ENCODE measurements at regions not wholly inside any gene's neighbourhood (a gene's known extent, or its start where the extent isn't known, plus 50 kb on each side); places are given as distances from the start of the nearest gene placed in this dataset.
A peak's percentile ranks its signal among the peaks of the same experiment; 100 is the strongest.

DNA sequence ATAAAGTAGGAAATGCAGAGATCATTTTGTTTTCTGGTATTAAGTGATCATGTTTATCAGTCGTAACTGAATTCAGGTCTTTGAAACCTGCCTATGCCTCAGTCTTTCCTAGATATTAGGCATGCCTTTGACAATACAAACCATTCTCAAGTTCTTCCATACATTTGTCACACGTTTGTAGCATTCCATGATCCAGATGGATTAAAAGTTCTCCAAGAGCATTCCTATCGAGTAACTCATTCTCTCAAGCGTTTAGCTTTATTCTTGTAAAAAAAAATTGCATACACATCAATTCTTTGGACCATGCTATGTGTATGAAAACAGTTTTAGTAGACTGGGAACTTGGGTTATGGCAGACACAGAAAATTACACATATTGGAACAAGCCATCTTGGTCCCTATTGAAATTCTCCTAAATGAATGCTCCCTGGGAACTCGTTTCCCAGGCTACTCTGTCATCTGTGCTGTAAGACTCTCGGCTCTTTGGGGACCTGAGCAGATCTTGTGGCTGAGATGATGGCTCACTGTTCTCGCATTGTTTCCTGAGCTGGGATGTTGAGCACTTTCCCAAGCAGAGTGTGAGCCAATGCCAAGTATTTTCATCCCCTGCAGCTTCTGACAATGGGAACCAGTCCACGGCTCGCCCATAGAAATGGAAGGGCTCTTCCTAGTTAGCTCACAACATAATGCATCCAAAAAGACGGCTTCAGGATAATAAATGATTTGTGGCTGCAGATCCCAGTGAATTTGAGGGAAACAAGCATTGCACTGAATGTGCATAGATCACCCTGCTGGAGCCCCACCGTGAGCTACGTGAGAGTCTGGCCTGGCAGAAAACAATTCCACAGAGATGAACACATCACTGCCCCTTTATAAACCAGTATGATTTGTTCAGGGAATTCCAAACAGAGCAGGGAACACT, 230.2 kb downstream of the IRX1 start:
- no peak for DNase-seq

GRCh38 chr5:3827624-3828023, 232.0 kb downstream of the IRX1 start:
- DNase-seq, result no peak

DNA sequence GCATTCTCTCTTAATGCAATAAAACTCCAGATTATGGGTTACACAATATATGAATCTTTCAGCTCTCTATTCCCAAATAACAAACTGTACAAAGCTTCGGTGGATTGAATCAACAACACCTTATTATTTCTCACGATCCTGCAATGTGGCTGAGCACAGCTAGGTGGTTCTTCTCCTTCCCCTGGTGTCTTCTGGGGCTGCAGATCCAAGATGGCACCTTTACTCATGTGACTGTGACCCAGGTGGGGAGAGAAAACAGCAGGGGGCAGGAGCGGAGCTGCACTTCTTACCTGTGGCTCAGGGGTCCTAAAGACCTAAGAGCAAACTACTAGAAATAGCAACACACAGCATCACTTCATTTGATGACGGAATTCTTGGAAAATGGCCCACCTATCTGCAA, 233.1 kb downstream of the IRX1 start:
- no peak for DNase-seq

GRCh38 chr5:3833566-3833965, 237.9 kb downstream of the IRX1 start:
- no peak for DNase-seq

- DNase-seq, result no peak
Observed at GRCh38 chr5:3835811-3836210, 240.2 kb downstream of the IRX1 start.

DNA sequence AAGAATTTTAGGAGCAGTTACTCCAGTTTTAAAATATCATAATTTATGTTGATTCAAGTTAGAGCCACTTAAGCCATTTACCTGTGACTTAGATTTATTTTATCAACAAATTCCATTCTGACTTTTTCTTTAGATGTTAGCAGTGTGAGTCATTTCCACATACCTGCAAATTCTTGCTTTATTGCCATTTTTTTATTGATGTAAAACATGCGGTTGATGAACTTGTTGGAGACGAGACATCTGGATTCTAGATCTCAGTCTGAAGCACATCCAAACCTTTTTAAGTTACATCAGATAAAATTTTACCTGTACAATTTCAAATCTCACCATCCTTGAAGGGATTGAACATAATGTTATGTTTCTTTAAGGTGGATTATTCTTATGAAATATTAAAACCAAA, 240.9 kb downstream of the IRX1 start:
- DNase-seq, result no peak

DNA sequence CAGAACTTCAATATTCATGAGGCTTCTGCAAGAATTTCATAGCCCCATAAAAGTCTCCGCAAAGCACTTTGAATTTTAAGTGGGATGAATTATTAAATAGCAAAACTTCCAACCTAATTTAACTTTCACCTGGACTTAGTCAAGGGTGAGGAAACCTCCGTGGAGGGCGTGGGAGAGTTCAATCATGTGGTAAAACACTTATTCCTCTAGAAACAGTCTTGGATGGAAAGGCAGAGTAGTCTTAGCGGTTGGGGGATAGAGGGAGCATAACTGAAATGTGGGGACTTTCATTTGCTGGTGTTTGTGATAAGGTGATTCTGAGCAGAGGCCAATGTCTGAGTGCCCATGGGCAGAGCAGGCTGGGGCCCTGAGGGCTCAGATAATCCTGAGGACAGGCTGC, 241.9 kb downstream of the IRX1 start:
- no peak for DNase-seq

DNA sequence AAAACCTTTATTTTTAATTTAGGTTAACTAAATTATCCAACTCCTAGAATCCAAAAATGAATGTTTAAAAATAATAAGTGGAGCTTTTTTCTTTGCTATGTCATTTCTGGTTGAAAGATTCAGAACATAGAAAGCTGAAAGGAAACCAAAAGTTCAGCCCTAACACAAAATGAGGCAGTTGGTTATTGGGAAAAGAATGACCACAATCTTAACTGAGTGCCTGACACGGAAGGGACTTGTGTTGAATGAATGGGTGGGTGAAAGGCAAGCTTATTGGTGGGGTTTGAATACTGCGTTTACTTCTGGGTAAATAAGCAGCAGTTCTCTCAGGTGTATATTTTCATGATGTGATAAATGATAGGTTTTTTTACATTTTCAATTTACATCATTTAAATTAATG, 243.5 kb downstream of the IRX1 start:
- DNase-seq, result no peak

- no peak for DNase-seq
Observed at GRCh38 chr5:3842591-3842990, 247.0 kb downstream of the IRX1 start.

- no peak for DNase-seq
Observed at GRCh38 chr5:3843706-3844105, 248.1 kb downstream of the IRX1 start.

GRCh38 chr5:3844266-3844665, 248.6 kb downstream of the IRX1 start:
- DNase-seq, result no peak

- no peak for DNase-seq
Observed at GRCh38 chr5:3845230-3845629, 249.6 kb downstream of the IRX1 start.

- no peak for DNase-seq
Observed at GRCh38 chr5:3852161-3852916, 256.7 kb downstream of the IRX1 start.

- DNase-seq, result no peak
Observed at GRCh38 chr5:3853362-3853761, 257.7 kb downstream of the IRX1 start.

GRCh38 chr5:3854188-3854821, 258.7 kb downstream of the IRX1 start:
- no peak for DNase-seq

DNA sequence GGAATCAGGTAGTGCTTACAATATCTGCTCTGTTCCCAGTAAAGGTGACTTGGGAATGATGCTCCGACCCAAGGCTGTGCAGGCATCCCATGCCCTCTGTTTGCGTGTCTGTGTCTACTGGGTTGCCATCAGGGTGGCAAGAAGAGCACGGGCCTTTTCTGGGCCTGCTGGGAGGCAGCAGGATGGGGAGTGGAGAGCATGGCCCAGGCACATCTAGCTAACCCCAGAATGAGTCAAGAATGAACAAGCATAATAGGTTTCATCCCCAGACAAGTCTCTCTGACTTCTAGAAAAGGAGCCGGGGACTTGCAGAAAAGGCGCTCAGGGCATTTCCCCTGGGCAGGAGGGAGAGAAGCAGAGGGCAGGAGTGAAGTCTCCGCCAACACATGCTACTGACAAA, 260.4 kb downstream of the IRX1 start:
- DNase-seq, result no peak

- DNase-seq, result no peak
Observed at GRCh38 chr5:3858524-3858923, 262.9 kb downstream of the IRX1 start.

DNA sequence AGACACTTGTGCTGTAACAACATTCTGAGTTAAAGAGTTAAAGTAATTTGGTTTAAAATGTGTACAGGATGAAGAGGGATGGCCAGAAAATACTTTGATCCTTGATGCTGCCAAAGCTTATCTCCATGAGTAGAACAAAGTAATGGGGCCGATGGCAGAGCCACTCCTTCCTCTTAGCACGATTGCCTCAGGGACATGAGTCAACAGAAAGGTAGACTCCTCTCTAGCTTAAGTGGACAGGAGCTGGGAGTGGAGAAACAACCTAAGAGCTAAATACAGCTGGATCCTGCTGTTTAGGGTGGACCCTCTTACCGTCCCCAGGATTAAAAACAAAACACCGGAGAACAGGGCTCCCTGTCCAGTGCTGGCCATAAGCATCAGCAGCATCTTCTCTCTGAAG, 267.3 kb downstream of the IRX1 start:
- no peak for DNase-seq

DNA sequence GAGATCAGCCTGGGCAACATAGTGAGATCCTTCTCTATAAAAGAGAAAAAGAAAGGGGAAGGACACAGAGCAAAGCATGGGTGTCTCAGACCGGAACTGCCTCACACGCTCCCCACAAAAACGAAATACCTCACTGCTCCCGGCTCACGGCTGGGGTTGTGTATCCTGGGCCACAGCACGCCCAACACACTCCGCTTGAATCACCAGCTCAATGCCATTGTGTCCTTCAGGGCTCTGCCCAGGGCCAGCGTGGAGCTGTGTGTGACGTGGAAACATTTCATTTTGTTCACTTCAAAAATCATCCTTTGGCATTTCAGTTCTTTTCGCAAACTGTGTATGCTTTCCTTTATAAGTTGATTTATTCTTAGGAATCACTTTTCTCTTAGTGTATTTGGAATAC, 279.5 kb downstream of the IRX1 start:
- no peak for DNase-seq

- no peak for DNase-seq
Observed at GRCh38 chr5:3878267-3878666, 282.6 kb downstream of the IRX1 start.

DNA sequence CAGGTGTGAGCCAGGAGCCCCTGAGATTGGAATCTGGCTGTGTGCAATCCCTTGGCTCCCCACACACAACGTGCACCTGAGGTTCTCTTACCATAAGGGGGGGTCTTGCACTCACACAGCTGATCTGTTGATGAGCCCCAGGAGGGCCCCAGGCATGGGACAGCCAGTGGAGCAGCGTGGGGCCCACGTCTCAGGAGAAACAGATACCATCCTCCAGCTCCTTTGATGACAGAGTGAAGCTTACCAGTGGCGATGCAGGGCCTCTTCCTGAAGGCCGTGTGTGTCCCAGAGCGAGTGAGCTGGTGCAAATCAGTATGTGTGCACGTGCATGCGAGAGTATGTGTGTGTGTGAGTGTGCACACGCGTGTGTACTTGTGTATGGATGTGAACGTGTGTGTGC, 287.4 kb downstream of the IRX1 start:
- DNase-seq, result no peak

DNA sequence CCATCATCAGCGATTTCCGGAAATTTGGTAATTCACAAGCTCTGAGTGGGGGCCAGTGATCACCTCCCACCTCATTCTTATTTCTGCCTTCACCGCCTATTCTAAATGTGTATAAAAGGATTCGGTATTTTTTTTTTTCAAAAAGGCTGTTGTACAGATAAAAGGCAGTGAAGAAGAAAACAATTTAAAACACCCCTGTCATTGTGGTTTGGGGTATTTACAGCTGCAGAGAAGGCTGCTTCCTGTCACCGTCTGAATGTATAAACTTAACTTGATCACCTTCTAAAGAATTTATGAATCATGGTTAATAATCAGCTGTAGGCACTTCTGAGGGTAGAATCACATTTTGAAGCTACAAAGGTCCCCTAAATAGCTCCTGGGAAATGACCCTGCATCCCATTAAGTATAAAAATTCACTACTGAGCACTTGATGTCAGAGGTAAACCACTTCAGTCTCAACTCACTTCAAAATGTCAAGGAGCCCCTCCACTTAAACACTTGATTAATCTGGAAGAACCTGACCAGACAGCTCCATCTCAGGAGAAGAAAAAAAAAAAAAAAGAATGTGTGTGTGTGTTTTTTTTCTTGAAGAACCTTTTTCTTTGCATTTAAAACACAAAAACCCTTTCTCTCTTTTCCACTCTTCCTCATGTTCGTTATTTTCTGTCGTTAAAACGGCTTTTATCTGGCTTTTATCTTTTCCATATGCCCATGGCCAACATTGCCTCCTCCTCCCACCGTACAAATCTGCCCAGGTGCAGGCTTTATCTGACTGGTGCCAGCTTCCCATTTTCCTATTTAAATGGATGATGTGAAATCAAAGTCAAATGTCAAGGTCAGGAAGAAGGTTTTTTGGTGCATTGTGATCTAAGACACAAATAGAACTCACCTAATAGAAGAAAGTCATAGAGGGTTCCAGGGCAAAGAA, 291.2 kb downstream of the IRX1 start:
- peak; percentile 23 for DNase-seq

Measured in right lung (tissue), 2 donors.